ENCODE measurements at regions not wholly inside any gene's neighbourhood (a gene's known extent, or its start where the extent isn't known, plus 50 kb on each side); places are given as distances from the start of the nearest gene placed in this dataset.

- TF ChIP-seq ETV6 (CRISPR knock-in tag; IDR thresholded peaks at IDR 0.05) (no peak), CTCF (IDR thresholded peaks at IDR 0.05) (no peak), FOXP1 (CRISPR knock-in tag; IDR thresholded peaks at IDR 0.05; ENCODE audit: borderline replicate concordance) (no peak), SP1 (CRISPR knock-in tag; conservative IDR thresholded peaks at IDR 0.05) (no peak), ATF2 (CRISPR knock-in tag; IDR thresholded peaks at IDR 0.05; ENCODE audit: borderline replicate concordance, low read depth) (no peak), ZNF232 (CRISPR knock-in tag; IDR thresholded peaks at IDR 0.05) (no peak), JUN (CRISPR knock-in tag; IDR thresholded peaks at IDR 0.05) (no peak), ESRRA (CRISPR knock-in tag; IDR thresholded peaks at IDR 0.05; ENCODE audit: borderline replicate concordance) (no peak), E2F4 (CRISPR knock-in tag; IDR thresholded peaks at IDR 0.05; ENCODE audit: borderline replicate concordance, low read depth) (no peak), NFE2L1 (CRISPR knock-in tag; IDR thresholded peaks at IDR 0.05) (no peak), KAT7 (CRISPR knock-in tag; IDR thresholded peaks at IDR 0.05; ENCODE audit: borderline replicate concordance) (no peak), MLX (CRISPR knock-in tag; IDR thresholded peaks at IDR 0.05) (no peak), TCF7 (CRISPR knock-in tag; IDR thresholded peaks at IDR 0.05; ENCODE audit: low read depth) (no peak), ZNF138 (CRISPR knock-in tag; conservative IDR thresholded peaks at IDR 0.05) (no peak)
These were observed 530.1 kb downstream of the ZNF385D start for GRCh38 chr3:21220944-21221343.
